Activated CD4-positive, alpha-beta T cell treated with anti-CD3 and anti-CD28 coated beads, Interleukin-2, amount 10 ng/mL, durations not matched to agents 7 days and 5 days (primary cell): ENCODE measurements at regions not wholly inside any gene's neighbourhood (a gene's known extent, or its start where the extent isn't known, plus 50 kb on each side); places are given as distances from the start of the nearest gene placed in this dataset.
"Not testable (repeated sequence)": the region's sequence is repeated elsewhere in the genome, so short reads cannot be mapped to it uniquely, and the experiment has no call there.

Experiments
- CTCF ChIA-PET: fragments of 350-600 bp; sonication (Branson Sonifier 250); formaldehyde crosslinking; loops from one replicate; lab custom pipeline; 2021; ENCODE audit warnings: antibody characterized with exemption; lab: Charles Lee
- POLR2A ChIA-PET: fragments of 350-600 bp; sonication (Branson Sonifier 250); formaldehyde crosslinking; loops from one replicate; lab custom pipeline; 2021; ENCODE audit warnings: antibody characterized with exemption; lab: Charles Lee
- DNase-seq: peaks from one replicate; pipeline ENCODE4 v3.0.0-alpha.2; 2020
- H3K27ac Mint-ChIP-seq: one replicate; pipeline ENCODE4 v1.8.0; 2021; ENCODE audit warnings: mild to moderate bottlenecking, moderate library complexity, mixed read lengths
- H3K27me3 Mint-ChIP-seq: one replicate; pipeline ENCODE4 v1.8.0; 2021; ENCODE audit warnings: mixed read lengths
- H3K36me3 Mint-ChIP-seq: one replicate; pipeline ENCODE4 v1.8.0; 2021; ENCODE audit warnings: low read depth, mixed read lengths
- H3K4me1 Mint-ChIP-seq: one replicate; pipeline ENCODE4 v1.8.0; 2021; ENCODE audit warnings: mixed read lengths
- H3K4me3 Mint-ChIP-seq: one replicate; pipeline ENCODE4 v1.8.0; 2021; ENCODE audit warnings: mild to moderate bottlenecking, moderate library complexity, mixed read lengths
- H3K9me3 Mint-ChIP-seq: one replicate; pipeline ENCODE4 v1.8.0; 2021; ENCODE audit warnings: mixed read lengths

DNA sequence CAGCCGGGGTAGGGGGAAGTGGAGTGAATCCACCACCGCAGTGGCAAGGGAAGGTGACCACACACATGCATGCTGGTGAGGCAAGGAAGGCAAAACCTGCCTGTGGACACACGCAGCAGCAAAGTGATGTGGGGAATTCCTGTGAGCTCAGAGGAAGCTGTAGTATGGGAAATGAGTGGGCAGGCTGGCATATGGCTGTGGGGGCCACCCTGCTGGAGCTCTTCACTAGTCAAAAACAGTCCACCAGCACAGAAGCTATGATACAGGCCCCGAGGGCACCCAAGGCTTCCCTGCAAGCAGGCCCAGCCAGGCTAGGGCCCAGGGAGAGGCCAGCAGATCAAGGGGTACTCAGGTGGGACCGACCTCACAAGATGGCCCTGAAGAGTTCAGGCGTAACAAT lies 239.1 kb downstream of the CHM start:
- Mint-ChIP-seq H3K27ac (no peak overlapping the region), H3K4me1 (no peaks in the 10 kb centered on the region), H3K36me3 (no peaks in the 10 kb centered on the region), H3K27me3 (no peaks in the 10 kb centered on the region), H3K4me3 (no peak overlapping the region), H3K9me3 (peaks cover 19% of the 10 kb centered on the region)
- DNase-seq: no peak
- CTCF ChIA-PET: no interaction called here
- POLR2A ChIA-PET: no interaction called here

DNA sequence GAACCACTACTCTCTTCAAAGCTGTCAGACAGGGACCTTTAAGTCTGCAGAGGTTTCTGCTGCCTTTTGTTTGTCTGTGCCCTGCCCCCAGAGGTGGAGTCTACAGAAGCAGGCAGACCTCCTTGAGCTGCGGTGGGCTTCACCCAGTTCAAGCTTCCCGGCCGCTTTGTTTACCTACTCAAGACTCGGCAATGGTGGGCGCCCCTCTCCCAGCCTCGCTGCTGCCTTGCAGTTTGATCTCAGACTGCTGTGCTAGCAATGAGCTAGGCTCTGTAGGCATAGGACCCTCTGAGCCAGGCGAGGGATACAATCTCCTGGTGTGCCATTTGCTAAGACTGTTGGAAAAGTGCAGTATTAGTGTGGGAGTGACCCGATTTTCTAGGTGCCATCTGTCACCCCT lies 275.0 kb downstream of the CHM start:
- H3K27me3 Mint-ChIP-seq, DNase-seq, H3K4me3 Mint-ChIP-seq, H3K27ac Mint-ChIP-seq, H3K4me1 Mint-ChIP-seq, POLR2A ChIA-PET, H3K36me3 Mint-ChIP-seq, CTCF ChIA-PET, H3K9me3 Mint-ChIP-seq: not testable (repeated sequence)

DNA sequence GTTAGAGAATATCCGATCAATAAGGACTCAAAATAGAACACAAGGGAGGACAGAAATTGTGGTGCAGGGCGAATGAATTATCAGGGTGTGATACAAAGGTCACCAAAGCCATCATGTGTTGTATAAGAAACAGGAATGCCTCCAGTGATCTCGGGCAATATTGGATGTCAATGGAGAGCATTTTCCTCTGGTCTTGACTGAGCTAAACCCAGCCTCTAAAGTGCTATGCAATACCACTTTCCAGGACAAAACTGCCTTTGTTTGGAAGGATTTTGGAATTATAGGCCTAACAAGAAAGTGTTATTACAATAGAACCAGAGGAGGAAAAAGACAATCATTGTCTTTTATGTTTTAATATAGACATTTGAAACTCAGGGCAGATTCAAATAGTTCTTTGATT lies 281.7 kb downstream of the CHM start:
- Mint-ChIP-seq H3K27ac (no peak overlapping the region), H3K36me3 (no peaks in the 10 kb centered on the region), H3K9me3 (no peaks in the 10 kb centered on the region), H3K27me3 (no peaks in the 10 kb centered on the region), H3K4me1 (no peaks in the 10 kb centered on the region), H3K4me3 (no peak overlapping the region)
- POLR2A ChIA-PET: no interaction called here
- DNase-seq: no peak
- CTCF ChIA-PET: no interaction called here

DNA sequence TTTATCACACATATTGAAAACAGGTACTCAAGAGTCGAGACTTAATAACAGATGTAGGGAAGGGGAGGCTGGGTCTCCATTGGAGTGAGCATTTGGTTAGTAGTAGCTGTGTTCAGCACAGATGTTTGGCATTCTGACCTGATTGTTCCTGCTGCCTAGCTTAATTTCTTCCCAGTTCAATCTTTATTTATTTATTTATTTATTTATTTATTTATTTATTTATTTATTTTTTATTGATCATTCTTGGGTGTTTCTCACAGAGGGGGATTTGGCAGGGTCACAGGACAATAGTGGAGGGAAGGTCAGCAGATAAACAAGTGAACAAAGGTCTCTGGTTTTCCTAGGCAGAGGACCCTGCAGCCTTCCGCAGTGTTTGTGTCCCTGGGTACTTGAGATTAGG lies 324.3 kb downstream of the CHM start:
- H3K27ac Mint-ChIP-seq, CTCF ChIA-PET, POLR2A ChIA-PET, DNase-seq, H3K4me3 Mint-ChIP-seq, H3K4me1 Mint-ChIP-seq, H3K36me3 Mint-ChIP-seq, H3K27me3 Mint-ChIP-seq, H3K9me3 Mint-ChIP-seq: not testable (repeated sequence)

DNA sequence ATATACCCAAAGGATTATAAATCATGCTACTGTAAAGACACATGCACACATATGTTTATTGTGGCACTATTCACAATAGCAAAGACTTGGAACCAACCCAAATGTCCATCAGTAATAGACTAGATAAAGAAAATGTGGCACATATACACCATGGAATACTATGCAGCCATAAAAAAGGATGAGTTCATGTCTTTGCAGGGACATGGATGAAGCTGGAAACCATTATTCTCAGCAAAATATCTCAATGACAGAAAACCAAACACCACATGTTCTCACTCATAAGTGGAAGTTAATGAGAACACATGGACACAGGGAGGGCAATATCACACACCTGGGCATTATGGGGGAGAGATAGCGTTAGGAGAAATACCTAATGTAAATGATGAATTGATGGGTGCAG lies 323.8 kb upstream of the POF1B start:
- CTCF ChIA-PET, H3K9me3 Mint-ChIP-seq, H3K36me3 Mint-ChIP-seq, DNase-seq, H3K4me1 Mint-ChIP-seq, H3K4me3 Mint-ChIP-seq, H3K27me3 Mint-ChIP-seq, H3K27ac Mint-ChIP-seq, POLR2A ChIA-PET: not testable (repeated sequence)

DNA sequence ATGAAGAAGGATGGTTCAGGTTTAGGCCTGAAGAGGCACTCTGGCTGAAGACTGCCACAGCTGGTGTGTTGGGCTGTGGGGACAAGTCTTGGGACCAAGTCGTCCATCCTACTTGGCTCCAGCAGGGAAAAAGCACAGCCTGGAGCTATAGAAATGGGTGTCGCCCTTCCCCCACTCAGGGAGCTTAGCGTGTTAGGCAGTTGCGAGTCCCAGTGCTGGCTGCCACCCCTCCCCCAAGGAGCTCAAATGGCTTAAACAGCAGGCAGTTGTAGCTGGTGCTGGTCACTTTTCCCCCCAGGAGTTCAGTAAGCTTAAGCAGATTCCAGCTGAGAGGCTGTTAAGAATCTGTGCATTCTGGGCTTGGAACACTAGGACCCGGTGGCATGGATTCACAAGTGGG lies 319.5 kb upstream of the POF1B start:
- Mint-ChIP-seq H3K4me1 (no peaks in the 10 kb centered on the region), H3K27me3 (no peaks in the 10 kb centered on the region), H3K36me3 (no peaks in the 10 kb centered on the region), H3K9me3 (peaks cover 3% of the 10 kb centered on the region), H3K4me3 (no peak overlapping the region), H3K27ac (no peak overlapping the region)
- ChIA-PET POLR2A (no interaction called here), CTCF (no interaction called here)
- no peak for DNase-seq

DNA sequence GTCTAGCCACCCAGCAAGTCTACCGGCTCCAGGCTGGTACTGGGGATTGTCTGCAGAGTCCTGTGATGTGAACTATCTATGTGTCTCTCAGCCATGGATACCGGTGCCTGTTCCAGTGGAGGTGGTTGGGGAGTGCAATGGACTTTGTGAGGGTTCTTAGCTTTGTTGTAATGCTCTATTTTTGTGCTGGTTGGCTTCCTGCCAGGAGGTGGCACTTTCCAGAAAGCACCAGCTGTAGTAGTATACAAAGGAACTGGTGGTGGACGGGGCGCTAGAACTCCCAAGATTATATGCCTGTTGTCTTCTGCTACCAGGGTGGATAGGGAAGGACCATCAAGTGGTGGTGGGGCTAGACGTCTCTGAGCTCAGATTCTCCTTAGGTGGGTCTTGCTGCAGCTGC lies 306.4 kb upstream of the POF1B start:
- DNase-seq: no peak
- Mint-ChIP-seq H3K4me3 (no peak overlapping the region), H3K27me3 (no peaks in the 10 kb centered on the region), H3K4me1 (no peaks in the 10 kb centered on the region), H3K36me3 (no peaks in the 10 kb centered on the region), H3K9me3 (no peaks in the 10 kb centered on the region), H3K27ac (no peak overlapping the region)
- POLR2A ChIA-PET: no interaction called here
- CTCF ChIA-PET: no interaction called here

DNA sequence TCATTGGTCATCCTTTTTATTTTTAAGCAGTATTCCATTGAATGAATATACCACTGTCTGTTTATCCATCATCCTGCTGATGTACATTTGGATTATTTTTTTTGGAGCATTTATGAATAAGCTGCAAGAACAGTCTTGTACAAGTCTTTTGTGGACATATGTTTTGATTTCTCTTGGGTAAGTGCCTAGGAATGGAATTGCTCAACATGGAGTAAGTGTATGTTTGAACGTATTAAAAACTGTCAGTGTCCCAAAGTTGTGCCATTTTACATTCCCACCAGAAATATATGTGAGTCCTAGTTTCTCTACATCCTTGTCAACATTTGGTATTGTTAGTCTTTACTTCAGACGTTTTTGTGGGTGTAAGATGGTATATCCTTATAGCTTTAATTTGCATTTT lies 287.0 kb upstream of the POF1B start:
- CTCF ChIA-PET: no interaction called here
- Mint-ChIP-seq H3K9me3 (no peaks in the 10 kb centered on the region), H3K27me3 (no peaks in the 10 kb centered on the region), H3K27ac (no peak overlapping the region), H3K36me3 (no peaks in the 10 kb centered on the region), H3K4me3 (no peak overlapping the region), H3K4me1 (no peaks in the 10 kb centered on the region)
- POLR2A ChIA-PET: no interaction called here
- no peak for DNase-seq

DNA sequence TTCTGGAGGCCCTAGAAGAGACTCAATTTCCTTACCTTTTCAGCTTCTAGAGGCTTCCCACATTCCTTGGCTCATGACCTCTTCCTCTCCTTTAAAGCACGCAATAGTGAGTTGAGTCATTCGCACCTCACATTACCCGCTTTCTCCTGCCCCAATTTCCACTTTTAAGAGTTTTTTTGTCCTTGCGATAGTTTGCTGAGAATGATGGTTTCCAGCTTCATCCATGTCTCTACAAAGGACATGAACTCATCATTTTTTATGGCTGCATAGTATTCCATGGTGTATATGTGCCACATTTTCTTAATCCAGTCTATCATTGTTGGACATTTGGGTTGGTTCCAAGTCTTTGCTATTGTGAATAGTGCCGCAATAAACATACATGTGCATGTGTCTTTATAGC lies 284.5 kb upstream of the POF1B start:
- H3K4me3 Mint-ChIP-seq, H3K36me3 Mint-ChIP-seq, H3K27ac Mint-ChIP-seq, H3K9me3 Mint-ChIP-seq, H3K27me3 Mint-ChIP-seq, POLR2A ChIA-PET, H3K4me1 Mint-ChIP-seq, DNase-seq, CTCF ChIA-PET: not testable (repeated sequence)

DNA sequence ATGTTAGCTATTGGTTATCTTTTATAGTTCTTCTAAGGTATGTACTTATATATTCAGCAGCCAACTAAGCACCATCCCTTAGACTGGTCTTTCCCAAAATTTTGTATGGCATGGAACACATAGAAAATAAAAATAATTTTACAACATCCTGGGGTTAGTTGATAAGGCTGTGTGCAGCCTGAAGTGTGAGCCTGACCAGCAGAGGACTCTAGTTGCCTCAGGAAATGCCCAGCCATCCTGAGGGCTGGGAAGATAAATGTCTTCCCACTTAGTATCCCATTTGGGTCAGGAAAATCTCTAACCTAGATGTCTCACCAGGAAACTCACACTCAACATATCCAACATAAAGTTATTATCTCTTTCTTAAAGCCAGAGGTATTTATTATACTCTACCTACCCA lies 251.4 kb upstream of the POF1B start:
- Mint-ChIP-seq H3K27me3 (no peaks in the 10 kb centered on the region), H3K36me3 (no peaks in the 10 kb centered on the region), H3K4me1 (no peaks in the 10 kb centered on the region), H3K9me3 (no peaks in the 10 kb centered on the region), H3K4me3 (no peak overlapping the region), H3K27ac (no peak overlapping the region)
- CTCF ChIA-PET: no interaction called here
- POLR2A ChIA-PET: no interaction called here
- no peak for DNase-seq

DNA sequence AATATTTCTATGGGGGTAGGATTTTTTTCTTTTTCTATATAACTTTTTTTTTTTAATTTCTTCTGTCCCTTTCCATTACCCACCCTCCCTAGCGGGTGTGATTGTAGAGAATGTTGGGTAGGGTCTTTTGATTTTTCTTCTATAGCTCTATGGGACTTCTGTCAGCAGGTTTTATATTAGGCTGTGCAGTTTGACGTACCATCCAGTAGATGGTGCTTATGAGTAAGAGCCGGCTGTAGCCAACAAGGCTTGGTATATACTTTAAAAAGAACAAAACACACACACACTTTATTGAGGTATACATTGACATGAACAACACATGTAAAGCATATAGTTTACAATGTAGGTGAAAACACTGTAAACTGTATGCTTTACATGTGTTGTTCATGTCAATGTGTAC lies 247.9 kb upstream of the POF1B start:
- ChIA-PET POLR2A (no interaction called here), CTCF (no interaction called here)
- Mint-ChIP-seq H3K9me3 (no peaks in the 10 kb centered on the region), H3K27ac (no peak overlapping the region), H3K36me3 (no peaks in the 10 kb centered on the region), H3K4me3 (no peak overlapping the region), H3K27me3 (no peaks in the 10 kb centered on the region), H3K4me1 (no peaks in the 10 kb centered on the region)
- no peak for DNase-seq

DNA sequence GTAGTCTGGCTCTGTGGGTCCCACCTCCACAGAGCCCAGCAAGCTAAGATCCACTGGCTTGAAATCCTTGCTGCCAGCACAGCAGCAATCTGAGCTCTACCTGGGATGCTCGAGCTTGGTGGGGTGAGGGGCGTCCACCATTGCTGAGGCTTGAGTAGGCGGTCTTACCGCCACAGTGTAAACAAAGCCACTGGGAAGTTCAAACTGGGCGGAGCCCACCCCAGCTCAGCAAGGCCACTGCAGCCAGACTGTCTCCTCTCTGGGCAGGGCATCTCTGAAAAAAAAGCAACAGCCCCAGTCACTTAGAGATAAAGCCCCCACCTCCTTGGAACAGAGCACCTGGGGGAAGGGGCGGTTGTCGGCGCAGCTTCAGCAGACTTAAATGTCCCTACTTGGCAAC lies 243.2 kb upstream of the POF1B start:
- no peak for DNase-seq
- no peaks in the 10 kb centered on the region for H3K9me3 Mint-ChIP-seq
- H3K27ac Mint-ChIP-seq: no peak overlapping the region
- POLR2A ChIA-PET: no interaction called here
- no peaks in the 10 kb centered on the region for H3K36me3 Mint-ChIP-seq
- no peak overlapping the region for H3K4me3 Mint-ChIP-seq
- H3K27me3 Mint-ChIP-seq: no peaks in the 10 kb centered on the region
- no peaks in the 10 kb centered on the region for H3K4me1 Mint-ChIP-seq
- CTCF ChIA-PET: no interaction called here

DNA sequence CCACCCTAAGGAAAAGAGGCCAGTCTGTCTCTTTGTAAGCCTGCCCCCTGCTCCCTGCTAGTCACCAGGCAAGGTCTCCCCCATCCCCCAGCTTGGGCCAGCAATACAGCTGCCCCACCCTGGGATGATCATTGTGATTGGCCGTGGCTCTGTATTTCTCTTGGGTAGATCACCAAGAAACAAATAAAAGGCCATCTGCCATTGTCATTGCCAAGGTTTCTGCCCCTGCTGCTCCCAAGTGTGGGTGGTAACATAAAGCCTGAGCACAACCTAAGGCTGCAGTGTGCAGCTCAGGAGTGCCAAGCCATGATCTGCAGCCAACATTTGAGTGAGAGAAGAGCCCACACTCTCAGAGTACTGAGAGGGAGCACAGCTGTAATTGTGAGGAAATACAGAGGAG lies 241.0 kb upstream of the POF1B start:
- Mint-ChIP-seq H3K27me3 (no peaks in the 10 kb centered on the region), H3K36me3 (no peaks in the 10 kb centered on the region), H3K4me1 (no peaks in the 10 kb centered on the region), H3K9me3 (no peaks in the 10 kb centered on the region), H3K4me3 (no peak overlapping the region), H3K27ac (no peak overlapping the region)
- CTCF ChIA-PET: no interaction called here
- POLR2A ChIA-PET: no interaction called here
- no peak for DNase-seq

DNA sequence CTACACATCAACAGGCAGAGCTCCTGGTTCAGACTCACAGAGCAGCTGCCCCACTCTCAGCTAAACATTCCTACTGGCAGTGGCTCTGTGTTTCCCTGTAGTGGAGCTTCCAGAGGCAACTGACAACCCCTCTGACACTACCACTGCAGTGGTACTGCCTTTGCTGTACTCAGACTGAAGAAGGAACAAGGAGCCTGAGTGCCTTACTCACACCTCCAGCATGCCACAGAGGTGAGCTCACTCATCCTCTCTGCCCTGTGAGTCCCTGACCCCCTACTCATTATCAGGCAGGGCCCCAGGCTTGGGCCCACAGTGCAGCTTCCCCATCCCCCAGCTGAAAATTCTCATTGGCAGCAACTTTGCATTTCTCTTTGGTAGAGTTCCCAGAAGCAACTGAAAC lies 240.5 kb upstream of the POF1B start:
- DNase-seq: no peak
- Mint-ChIP-seq H3K4me1 (no peaks in the 10 kb centered on the region), H3K27ac (no peak overlapping the region), H3K9me3 (no peaks in the 10 kb centered on the region), H3K36me3 (no peaks in the 10 kb centered on the region), H3K27me3 (no peaks in the 10 kb centered on the region), H3K4me3 (no peak overlapping the region)
- ChIA-PET POLR2A (no interaction called here), CTCF (no interaction called here)

DNA sequence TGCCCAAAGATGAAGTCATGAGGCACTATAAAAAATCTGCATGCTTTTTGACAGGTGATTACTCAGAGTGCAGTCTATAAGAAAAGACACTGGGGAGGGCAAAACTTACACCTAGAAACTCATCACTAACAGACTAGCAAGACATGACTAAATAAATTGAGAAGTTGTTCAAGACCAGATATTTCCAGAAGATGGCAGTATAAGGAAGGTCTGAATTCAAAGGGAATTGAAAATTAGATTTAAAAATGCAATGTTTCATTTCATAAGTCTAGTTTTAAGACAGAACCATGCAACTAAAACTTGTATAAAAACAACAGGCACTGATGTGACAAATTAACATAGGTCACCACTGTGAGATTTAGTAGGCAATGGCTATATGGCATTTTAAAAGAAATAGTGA lies 232.5 kb upstream of the POF1B start:
- Mint-ChIP-seq H3K4me3 (no peak overlapping the region), H3K36me3 (no peaks in the 10 kb centered on the region), H3K9me3 (no peaks in the 10 kb centered on the region), H3K27me3 (no peaks in the 10 kb centered on the region), H3K27ac (no peak overlapping the region), H3K4me1 (no peaks in the 10 kb centered on the region)
- CTCF ChIA-PET: no interaction called here
- POLR2A ChIA-PET: no interaction called here
- no peak for DNase-seq
